Body of pancreas (tissue), 4 donors: ENCODE measurements at regions not wholly inside any gene's neighbourhood (a gene's known extent, or its start where the extent isn't known, plus 50 kb on each side); places are given as distances from the start of the nearest gene placed in this dataset.

Experiments used
- ATAC-seq: fragments of 150-250 bp; one replicate; pipeline ENCODE4 v1.9.1; 2016
- DNase-seq, 4 donors: peaks; one replicate each; pipeline ENCODE4 v3.0.0-alpha.2; 2019
- H3K27ac ChIP-seq, 4 donors: fragments of 200-600 bp; sonication (generic); 1 replicate in 3 of 4; 2 replicates in 1 of 4; pipeline versions ENCODE4 v1.5.1 to v1.6.1; 2016 to 2019; ENCODE audit warnings: mild to moderate bottlenecking in 1 of 4, mixed read lengths in 1 of 4, moderate library complexity in 1 of 4
- H3K27me3 ChIP-seq, 2 donors: fragments of 200-600 bp; sonication (generic); one replicate each; pipeline ENCODE4 v1.6.0; 2016; ENCODE audit warnings: mild to moderate bottlenecking in 1 of 2
- H3K36me3 ChIP-seq, 2 donors: fragments of 200-600 bp; sonication (generic); replicated peaks in 1 of 2; 2 replicates each; pipeline ENCODE4 v1.5.1; 2016; ENCODE audit warnings: low read depth in 2 of 2; ENCODE audit not compliant: insufficient read depth in 1 of 2
- H3K4me1 ChIP-seq: fragments of 200-600 bp; sonication (generic); one replicate; pipeline ENCODE4 v1.6.0; 2016
- H3K4me3 ChIP-seq, 2 donors: fragments of 200-600 bp; sonication (generic); 1 replicate in 1 of 2; 2 replicates in 1 of 2; pipeline ENCODE4 v1.5.1; 2016 to 2019
- H3K9me3 ChIP-seq, 3 donors: fragments of 200-600 bp; sonication (generic); 1 replicate in 2 of 3; 2 replicates in 1 of 3; pipeline ENCODE4 v1.5.1; 2016
- POLR2A ChIP-seq, 3 donors: fragments of 450-650 bp; IDR thresholded peaks; one replicate each; pipeline ENCODE4 v1.6.1; 2016; ENCODE audit warnings: antibody characterized with exemption in 3 of 3, mild to moderate bottlenecking in 2 of 3
- WGBS, 2 donors: methylation state at CpG; one replicate each; pipeline ENCODE4 v1.1.5; 2017; 5-methylcytosine and 5-hydroxymethylcytosine counted together
- intact Hi-C: fragments of 100-400 bp; cut with DNase I; formaldehyde crosslinking; loops from one replicate; pipeline ENCODE4 v1.15.1; 2023
- TF ChIP-seq, protein P1 (sequence below), 7 experiments: fragments of 450-650 bp in 4 of 7; fragments of 200-600 bp in 3 of 7; sonication (generic) in 3 of 7; IDR thresholded peaks; one replicate each; pipeline ENCODE4 v1.5.1; 2016 to 2019; ENCODE audit warnings: antibody characterized with exemption in 7 of 7

DNA sequence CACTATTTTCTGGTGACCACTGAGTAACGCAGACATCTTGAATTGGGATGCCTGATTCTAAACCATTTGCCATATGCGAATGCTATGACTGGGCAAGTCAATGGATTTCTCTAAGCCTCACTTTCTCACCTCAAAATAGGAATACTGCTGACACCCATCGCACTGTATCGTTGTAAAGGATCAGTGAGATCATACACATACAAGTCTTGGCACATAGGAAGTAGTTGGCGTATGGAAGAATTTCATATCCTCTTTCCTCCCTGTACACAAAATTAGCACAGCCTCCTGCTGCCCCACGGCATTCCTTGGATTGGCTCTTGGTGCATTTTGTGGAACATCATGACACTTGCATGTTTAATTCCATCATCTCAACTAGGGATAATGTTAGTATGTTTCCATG lies 366.9 kb downstream of the CMPK2 start:
- WGBS, 2 donors: 90 to 94% methylated on average over 6 of the region's 6 CpGs
- TF ChIP-seq, protein P1, sequence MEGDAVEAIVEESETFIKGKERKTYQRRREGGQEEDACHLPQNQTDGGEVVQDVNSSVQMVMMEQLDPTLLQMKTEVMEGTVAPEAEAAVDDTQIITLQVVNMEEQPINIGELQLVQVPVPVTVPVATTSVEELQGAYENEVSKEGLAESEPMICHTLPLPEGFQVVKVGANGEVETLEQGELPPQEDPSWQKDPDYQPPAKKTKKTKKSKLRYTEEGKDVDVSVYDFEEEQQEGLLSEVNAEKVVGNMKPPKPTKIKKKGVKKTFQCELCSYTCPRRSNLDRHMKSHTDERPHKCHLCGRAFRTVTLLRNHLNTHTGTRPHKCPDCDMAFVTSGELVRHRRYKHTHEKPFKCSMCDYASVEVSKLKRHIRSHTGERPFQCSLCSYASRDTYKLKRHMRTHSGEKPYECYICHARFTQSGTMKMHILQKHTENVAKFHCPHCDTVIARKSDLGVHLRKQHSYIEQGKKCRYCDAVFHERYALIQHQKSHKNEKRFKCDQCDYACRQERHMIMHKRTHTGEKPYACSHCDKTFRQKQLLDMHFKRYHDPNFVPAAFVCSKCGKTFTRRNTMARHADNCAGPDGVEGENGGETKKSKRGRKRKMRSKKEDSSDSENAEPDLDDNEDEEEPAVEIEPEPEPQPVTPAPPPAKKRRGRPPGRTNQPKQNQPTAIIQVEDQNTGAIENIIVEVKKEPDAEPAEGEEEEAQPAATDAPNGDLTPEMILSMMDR (IDR thresholded peaks at IDR 0.05): no peak
- TF ChIP-seq POLR2A (IDR thresholded peaks at IDR 0.05): no peak
- intact Hi-C loops: no loop called here

DNA sequence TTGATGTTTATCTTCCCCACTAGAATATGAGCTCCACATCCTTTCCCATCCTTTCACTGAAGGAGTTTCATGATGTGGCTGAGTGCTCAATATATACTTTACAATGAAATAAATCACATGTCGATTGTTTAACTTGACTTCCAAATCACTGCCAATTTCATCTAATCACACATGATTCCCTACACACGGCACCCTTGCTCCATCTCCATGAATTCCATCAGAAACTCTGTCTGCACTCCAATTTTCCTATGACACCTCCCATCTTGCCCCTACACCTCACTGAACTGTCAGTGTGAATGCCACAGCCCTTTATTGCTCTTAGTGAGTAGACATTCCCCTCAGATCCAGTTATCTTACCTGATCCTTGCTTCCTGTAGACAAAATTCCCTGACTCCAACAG lies 366.0 kb downstream of the CMPK2 start:
- ATAC-seq (no peak), DNase-seq (no peak)
- H3K4me1 ChIP-seq: no peaks in the 10 kb centered on the region
- no peak overlapping the region for H3K27ac ChIP-seq
- intact Hi-C loops: no loop called here
- H3K27me3 ChIP-seq: no peaks in the 10 kb centered on the region
- H3K36me3 ChIP-seq: no peaks in the 10 kb centered on the region
- 83 to 92% methylated on average over 2 of the region's 2 CpGs for WGBS, 2 donors
- no peaks in the 10 kb centered on the region for H3K9me3 ChIP-seq
- TF ChIP-seq, protein P1 (IDR thresholded peaks at IDR 0.05): no peak
- TF ChIP-seq POLR2A (IDR thresholded peaks at IDR 0.05): no peak
- no peak overlapping the region for H3K4me3 ChIP-seq

More for the DNA sequence above, 366.9 kb downstream of the CMPK2 start:
- Histone ChIP-seq H3K4me3 (no peak overlapping the region), H3K4me1 (peaks cover under 1% of the 10 kb centered on the region), H3K9me3 (no peaks in the 10 kb centered on the region), H3K36me3 (no peaks in the 10 kb centered on the region), H3K27ac (no peak overlapping the region), H3K27me3 (no peaks in the 10 kb centered on the region)
- no peak for ATAC-seq
- no peak for DNase-seq

DNA sequence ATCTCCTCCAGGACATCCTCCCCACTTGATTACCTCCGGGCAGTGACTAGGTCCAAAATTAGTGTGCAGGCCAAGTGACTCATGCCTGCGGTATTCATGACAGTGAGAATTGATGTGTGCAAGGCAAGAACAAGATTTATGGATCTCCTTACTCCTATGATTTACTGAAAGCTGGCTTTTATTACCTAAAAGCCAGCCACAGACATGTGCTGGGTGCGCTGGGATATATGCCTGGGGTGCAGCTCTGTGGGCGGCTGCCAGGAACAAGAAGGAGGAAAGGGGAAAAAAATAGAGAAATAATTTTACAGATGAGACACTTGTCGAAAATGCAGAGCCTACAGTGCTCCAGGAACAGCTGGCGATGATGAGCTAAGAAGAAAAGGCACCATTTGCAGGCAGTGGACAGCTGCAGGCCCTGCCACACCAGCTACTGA lies 359.3 kb downstream of the CMPK2 start:
- H3K27ac ChIP-seq: no peak overlapping the region
- no peak overlapping the region for H3K4me3 ChIP-seq
- TF ChIP-seq POLR2A (IDR thresholded peaks at IDR 0.05): no peak
- TF ChIP-seq, protein P1 (IDR thresholded peaks at IDR 0.05): no peak
- H3K4me1 ChIP-seq: no peaks in the 10 kb centered on the region
- H3K27me3 ChIP-seq: no peaks in the 10 kb centered on the region
- 57 to 62% methylated on average over 6 of the region's 6 CpGs for WGBS, 2 donors
- H3K9me3 ChIP-seq: no peaks in the 10 kb centered on the region
- DNase-seq (no peak), ATAC-seq (peak; percentile 42)
- intact Hi-C loops: no loop called here
- H3K36me3 ChIP-seq: no peaks in the 10 kb centered on the region

DNA sequence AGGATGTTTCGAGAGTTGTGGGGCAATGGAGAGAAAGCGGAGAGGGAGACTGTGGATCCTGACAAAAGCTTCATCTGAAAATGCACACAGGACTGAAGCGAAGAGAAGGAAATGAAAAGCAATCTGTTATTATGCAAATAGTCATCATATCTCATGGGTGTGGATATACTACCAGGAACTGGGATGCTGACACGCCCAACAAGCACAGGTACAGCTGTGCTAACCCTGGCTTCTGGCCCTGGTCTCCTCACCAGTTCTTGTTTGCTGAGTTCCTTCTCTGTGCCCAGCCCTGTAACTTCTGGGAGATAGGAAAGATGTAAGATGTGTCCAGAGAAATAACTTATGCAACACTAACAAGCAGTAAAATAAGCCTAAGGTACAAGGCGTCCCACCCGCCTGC lies 358.8 kb downstream of the CMPK2 start:
- intact Hi-C loops: no loop called here
- TF ChIP-seq POLR2A (IDR thresholded peaks at IDR 0.05): no peak
- TF ChIP-seq, protein P1 (IDR thresholded peaks at IDR 0.05): no peak
- no peak for ATAC-seq
- Histone ChIP-seq H3K36me3 (no peaks in the 10 kb centered on the region), H3K4me1 (no peaks in the 10 kb centered on the region), H3K27ac (no peak overlapping the region), H3K9me3 (no peaks in the 10 kb centered on the region), H3K4me3 (no peak overlapping the region), H3K27me3 (no peaks in the 10 kb centered on the region)
- DNase-seq: no peak
- WGBS, 2 donors: 77 to 88% methylated on average over 6 of the region's 6 CpGs

DNA sequence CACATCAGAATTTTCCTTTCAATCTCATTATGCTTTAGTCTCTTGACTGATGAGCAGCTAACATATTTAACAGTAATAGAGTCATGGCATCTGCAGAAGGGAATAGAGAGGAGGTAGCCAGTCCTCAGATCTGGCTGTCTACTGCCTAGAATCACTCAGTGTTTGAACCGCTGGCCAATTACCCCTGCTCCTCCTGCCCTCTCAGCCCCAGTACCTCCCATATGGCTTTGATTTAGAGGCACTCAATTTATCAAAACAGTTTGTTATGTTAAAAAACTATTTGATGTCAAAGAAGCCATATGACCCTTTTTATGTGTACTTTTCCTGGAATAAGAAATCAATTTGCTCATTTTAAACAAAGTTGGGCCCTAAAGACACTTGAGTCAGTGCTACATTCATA lies 355.2 kb downstream of the CMPK2 start:
- Histone ChIP-seq H3K4me1 (no peaks in the 10 kb centered on the region), H3K4me3 (no peak overlapping the region), H3K36me3 (no peaks in the 10 kb centered on the region), H3K9me3 (no peaks in the 10 kb centered on the region), H3K27me3 (no peaks in the 10 kb centered on the region), H3K27ac (no peak overlapping the region)
- WGBS, 2 donors: 84 to 95% methylated on average over 1 of the region's 1 CpG
- intact Hi-C loops: no loop called here
- no peak for DNase-seq
- TF ChIP-seq, protein P1 (IDR thresholded peaks at IDR 0.05): no peak
- no peak for TF ChIP-seq POLR2A (IDR thresholded peaks at IDR 0.05)
- ATAC-seq: no peak
